NOMO-1 treated with DMSO at 0.1 percent for 48 hours (cell line): ENCODE measurements at regions not wholly inside any gene's neighbourhood (a gene's known extent, or its start where the extent isn't known, plus 50 kb on each side); places are given as distances from the start of the nearest gene placed in this dataset.

ENCODE experiments used
- DNase-seq: peaks from one replicate; lab custom pipeline; 2025; ENCODE audit not compliant: unreplicated experiment; lab: John Stamatoyannopoulos, UW

GRCh38 chr6:166052837-166053236 is 114.8 kb downstream of the TBXT start:
- no peak for DNase-seq

- no peak for DNase-seq
Observed at GRCh38 chr6:166050559-166050958, 117.1 kb downstream of the TBXT start.

GRCh38 chr6:166046982-166047381 is 120.7 kb downstream of the TBXT start:
- no peak for DNase-seq

GRCh38 chr6:166046226-166046625 is 121.4 kb downstream of the TBXT start:
- no peak for DNase-seq

- DNase-seq: no peak
Observed at GRCh38 chr6:166045860-166046200, 121.8 kb downstream of the TBXT start.

- no peak for DNase-seq
Observed at GRCh38 chr6:166045173-166045859, 122.3 kb downstream of the TBXT start.

GRCh38 chr6:166041277-166041676 is 126.4 kb downstream of the TBXT start:
- no peak for DNase-seq

GRCh38 chr6:166040292-166040691 is 127.4 kb downstream of the TBXT start:
- no peak for DNase-seq

- no peak for DNase-seq
Observed at GRCh38 chr6:166036316-166037095, 131.1 kb downstream of the TBXT start.

GRCh38 chr6:166032366-166033200 is 135.1 kb downstream of the TBXT start:
- no peak for DNase-seq

- DNase-seq: no peak
Observed at GRCh38 chr6:166031275-166031674, 136.4 kb downstream of the TBXT start.

- no peak for DNase-seq
Observed at GRCh38 chr6:166029506-166029905, 138.1 kb downstream of the TBXT start.

GRCh38 chr6:166027761-166028160 is 139.9 kb downstream of the TBXT start:
- no peak for DNase-seq

GRCh38 chr6:166026586-166027126 is 141.0 kb downstream of the TBXT start:
- no peak for DNase-seq

- DNase-seq: no peak
Observed at GRCh38 chr6:166025149-166025898, 142.3 kb downstream of the TBXT start.

- no peak for DNase-seq
Observed at GRCh38 chr6:166024252-166024651, 143.4 kb downstream of the TBXT start.

GRCh38 chr6:166023273-166023989 is 144.2 kb downstream of the TBXT start:
- DNase-seq: no peak

- no peak for DNase-seq
Observed at GRCh38 chr6:166021429-166021828, 146.2 kb downstream of the TBXT start.

GRCh38 chr6:166019214-166019613 is 148.4 kb downstream of the TBXT start:
- no peak for DNase-seq

GRCh38 chr6:166017032-166017635 is 150.5 kb downstream of the TBXT start:
- DNase-seq: no peak
